Progenitor cell of endocrine pancreas (in vitro differentiated cells): ENCODE measurements at regions not wholly inside any gene's neighbourhood (a gene's known extent, or its start where the extent isn't known, plus 50 kb on each side); places are given as distances from the start of the nearest gene placed in this dataset.

Experiments
- DNase-seq: peaks from one replicate; pipeline ENCODE4 v3.0.0; 2021; ENCODE audit warnings: low spot score; ENCODE audit not compliant: unreplicated experiment
- H3K27ac Mint-ChIP-seq: 2 replicates; pipeline ENCODE4 v1.8.0; 2021; ENCODE audit warnings: mild to moderate bottlenecking, moderate library complexity, mixed read lengths
- H3K27me3 Mint-ChIP-seq: 2 replicates; pipeline ENCODE4 v1.8.0; 2021; ENCODE audit warnings: mixed read lengths
- H3K36me3 Mint-ChIP-seq: 2 replicates; pipeline ENCODE4 v1.8.0; 2022; ENCODE audit warnings: mixed read lengths; ENCODE audit not compliant: insufficient read depth
- H3K4me1 Mint-ChIP-seq: 2 replicates; pipeline ENCODE4 v1.8.0; 2021; ENCODE audit warnings: low read depth, mixed read lengths
- H3K4me3 Mint-ChIP-seq: 2 replicates; pipeline ENCODE4 v1.8.0; 2021; ENCODE audit warnings: low read depth, mild to moderate bottlenecking, moderate library complexity, mixed read lengths
- H3K9me3 Mint-ChIP-seq: 2 replicates; pipeline ENCODE4 v1.8.0; 2021; ENCODE audit warnings: low read depth, mixed read lengths
- TF ChIP-seq, protein P1 (sequence below): fragments of 200-600 bp; sonication (generic); IDR thresholded peaks from one replicate; pipeline ENCODE4 v1.5.0; 2021; ENCODE audit warnings: antibody characterized with exemption, mild to moderate bottlenecking; ENCODE audit not compliant: unreplicated experiment

DNA sequence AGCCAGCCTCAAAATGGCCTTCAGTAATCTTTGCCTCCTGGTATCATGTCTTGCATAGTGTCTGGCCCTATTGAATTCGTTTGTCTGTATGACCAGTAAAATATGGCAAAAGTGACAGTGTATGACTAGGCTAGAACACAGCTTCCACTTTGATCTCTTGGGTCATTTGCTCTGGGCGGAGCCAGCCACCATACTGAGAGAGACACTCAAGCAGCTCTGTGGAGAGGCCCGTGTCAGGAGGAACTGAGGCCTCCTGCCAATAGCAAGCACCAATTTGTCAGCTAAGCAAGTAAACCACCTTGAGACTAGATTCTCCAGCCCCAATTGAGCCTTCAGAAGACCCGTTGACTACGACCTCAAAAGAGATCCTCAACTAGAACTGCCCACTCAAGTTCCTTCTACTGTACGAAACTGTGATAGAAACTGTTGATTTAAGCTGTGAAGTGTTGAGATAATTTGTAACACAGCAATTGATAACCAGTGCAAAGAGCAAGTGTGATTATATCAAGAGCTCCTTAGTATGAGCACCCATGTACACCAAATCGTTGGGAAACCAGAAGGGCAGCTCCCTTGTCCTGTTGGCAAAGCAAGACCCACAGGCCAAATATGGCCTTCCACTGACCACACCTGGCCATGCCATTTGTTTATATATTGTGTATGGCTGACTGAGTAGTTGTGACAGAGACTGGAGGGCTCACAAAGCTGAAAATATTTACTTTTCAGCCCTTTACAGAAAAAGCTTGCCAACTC, 52.7 kb upstream of the SERBP1 start:
- peaks cover 5% of the 10 kb centered on the region for H3K4me1 Mint-ChIP-seq
- no peak for DNase-seq
- TF ChIP-seq, protein P1, sequence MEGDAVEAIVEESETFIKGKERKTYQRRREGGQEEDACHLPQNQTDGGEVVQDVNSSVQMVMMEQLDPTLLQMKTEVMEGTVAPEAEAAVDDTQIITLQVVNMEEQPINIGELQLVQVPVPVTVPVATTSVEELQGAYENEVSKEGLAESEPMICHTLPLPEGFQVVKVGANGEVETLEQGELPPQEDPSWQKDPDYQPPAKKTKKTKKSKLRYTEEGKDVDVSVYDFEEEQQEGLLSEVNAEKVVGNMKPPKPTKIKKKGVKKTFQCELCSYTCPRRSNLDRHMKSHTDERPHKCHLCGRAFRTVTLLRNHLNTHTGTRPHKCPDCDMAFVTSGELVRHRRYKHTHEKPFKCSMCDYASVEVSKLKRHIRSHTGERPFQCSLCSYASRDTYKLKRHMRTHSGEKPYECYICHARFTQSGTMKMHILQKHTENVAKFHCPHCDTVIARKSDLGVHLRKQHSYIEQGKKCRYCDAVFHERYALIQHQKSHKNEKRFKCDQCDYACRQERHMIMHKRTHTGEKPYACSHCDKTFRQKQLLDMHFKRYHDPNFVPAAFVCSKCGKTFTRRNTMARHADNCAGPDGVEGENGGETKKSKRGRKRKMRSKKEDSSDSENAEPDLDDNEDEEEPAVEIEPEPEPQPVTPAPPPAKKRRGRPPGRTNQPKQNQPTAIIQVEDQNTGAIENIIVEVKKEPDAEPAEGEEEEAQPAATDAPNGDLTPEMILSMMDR, result no peak
- no peak overlapping the region for H3K4me3 Mint-ChIP-seq
- H3K27me3 Mint-ChIP-seq, result no peaks in the 10 kb centered on the region
- H3K9me3 Mint-ChIP-seq, result no peaks in the 10 kb centered on the region
- no peaks in the 10 kb centered on the region for H3K36me3 Mint-ChIP-seq
- no peak overlapping the region for H3K27ac Mint-ChIP-seq

DNA sequence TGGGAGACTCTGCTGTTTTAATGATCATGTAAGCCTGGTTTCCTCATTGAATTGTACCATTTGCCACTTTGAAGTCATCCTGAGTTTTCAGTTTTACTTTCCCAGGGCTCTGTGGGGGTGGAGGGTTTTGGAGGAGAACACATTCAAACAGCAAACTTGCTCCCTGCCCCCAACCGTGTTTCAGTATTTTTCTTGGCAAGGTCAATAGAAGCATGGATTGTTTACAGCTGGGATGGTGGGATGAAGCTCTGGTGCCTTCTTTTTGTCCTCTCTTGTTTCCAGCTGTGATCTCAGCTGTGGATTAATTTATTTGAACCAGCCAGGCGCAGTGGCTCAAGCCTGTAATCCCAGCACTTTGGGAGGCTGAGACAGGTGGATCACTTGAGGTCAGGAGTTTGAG, 54.3 kb upstream of the SERBP1 start:
- Mint-ChIP-seq H3K4me3 (no peak overlapping the region), H3K27me3 (no peaks in the 10 kb centered on the region), H3K27ac (no peak overlapping the region), H3K9me3 (no peaks in the 10 kb centered on the region), H3K4me1 (peaks cover 5% of the 10 kb centered on the region), H3K36me3 (no peaks in the 10 kb centered on the region)
- DNase-seq, result no peak
- TF ChIP-seq, protein P1, result no peak

DNA sequence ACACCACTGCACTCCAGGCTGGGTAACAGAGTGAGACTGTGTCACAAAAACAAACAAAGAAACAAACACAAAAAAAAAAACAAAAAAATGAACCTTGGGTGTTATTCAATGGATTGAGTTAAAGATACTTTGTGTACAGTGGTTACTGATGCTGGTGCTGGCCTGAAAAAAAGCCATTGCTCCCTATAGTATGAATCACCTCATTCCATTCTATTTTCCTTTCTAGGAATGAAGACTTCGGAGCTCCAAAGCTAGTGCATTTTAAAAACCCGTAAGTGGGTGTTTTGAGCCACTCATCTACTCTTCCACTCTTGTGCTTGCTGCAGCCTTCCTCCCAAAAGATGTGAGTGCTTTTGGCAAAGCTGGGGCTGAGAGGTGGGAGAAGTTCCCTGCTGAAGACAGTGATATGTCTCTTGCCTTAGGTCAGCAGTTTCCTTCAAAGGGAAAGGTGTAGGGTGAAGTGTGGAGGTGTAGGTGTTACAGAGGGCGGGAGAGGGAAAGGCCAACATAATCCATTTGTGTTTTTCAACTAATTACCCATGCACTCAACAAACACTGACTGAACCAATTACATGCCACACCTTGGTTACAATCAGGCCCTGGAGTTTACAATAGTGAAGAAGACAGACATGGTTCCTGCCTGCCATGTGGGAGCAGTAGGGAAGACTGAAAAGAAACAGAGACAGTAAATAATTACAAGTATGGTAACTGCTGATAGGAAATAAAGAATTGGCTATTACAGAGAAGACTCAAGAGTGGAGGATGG, 55.0 kb upstream of the SERBP1 start:
- H3K4me1 Mint-ChIP-seq, result peaks cover 5% of the 10 kb centered on the region
- no peak for DNase-seq
- H3K36me3 Mint-ChIP-seq, result no peaks in the 10 kb centered on the region
- H3K27me3 Mint-ChIP-seq, result no peaks in the 10 kb centered on the region
- H3K27ac Mint-ChIP-seq, result no peak overlapping the region
- H3K9me3 Mint-ChIP-seq, result no peaks in the 10 kb centered on the region
- TF ChIP-seq, protein P1, result no peak
- no peak overlapping the region for H3K4me3 Mint-ChIP-seq

DNA sequence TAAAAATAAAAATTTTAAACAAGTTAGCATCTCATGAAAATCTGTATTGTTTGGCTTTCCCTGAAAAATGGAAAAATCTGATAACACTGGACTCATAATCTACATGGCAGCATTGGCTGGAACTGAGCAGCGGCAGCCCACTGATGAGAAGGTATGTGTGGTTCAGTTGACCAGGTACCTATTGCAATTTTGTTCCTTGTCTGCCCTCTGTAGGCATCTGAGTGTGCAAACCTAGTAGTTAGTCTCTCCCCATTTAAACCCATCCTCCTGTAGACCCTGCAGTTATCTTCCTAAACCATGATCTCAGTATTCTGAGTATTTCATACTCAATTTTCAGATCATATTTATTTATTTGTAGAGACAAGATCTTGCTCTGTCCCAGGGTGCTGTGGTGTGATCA, 59.4 kb upstream of the SERBP1 start:
- Mint-ChIP-seq H3K36me3 (no peaks in the 10 kb centered on the region), H3K4me3 (no peak overlapping the region), H3K27ac (no peak overlapping the region), H3K4me1 (peaks cover 5% of the 10 kb centered on the region), H3K9me3 (no peaks in the 10 kb centered on the region), H3K27me3 (no peaks in the 10 kb centered on the region)
- TF ChIP-seq, protein P1, result peak; percentile 34
- no peak for DNase-seq

DNA sequence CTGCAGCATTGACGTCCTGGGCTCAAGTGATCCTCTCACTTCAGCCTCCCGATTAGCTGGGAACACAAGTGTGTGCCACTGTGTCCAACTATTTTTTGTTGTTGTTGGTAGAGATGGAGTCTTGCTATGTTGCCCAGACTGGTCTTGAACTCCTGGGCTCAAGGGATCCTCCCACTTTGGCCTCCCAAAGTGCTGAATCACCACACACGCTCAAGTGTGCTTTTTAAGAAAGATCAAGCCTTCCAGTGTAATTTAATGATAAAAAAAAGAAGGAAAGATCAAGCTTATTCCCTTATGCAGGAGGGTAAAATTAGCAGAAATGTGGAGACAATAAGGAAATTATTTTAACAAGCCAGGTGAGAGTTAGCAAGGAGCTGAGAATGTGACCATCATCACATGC, 61.1 kb upstream of the SERBP1 start:
- H3K27ac Mint-ChIP-seq, result no peak overlapping the region
- H3K4me1 Mint-ChIP-seq, result no peaks in the 10 kb centered on the region
- no peaks in the 10 kb centered on the region for H3K9me3 Mint-ChIP-seq
- TF ChIP-seq, protein P1, result no peak
- H3K4me3 Mint-ChIP-seq, result no peak overlapping the region
- no peak for DNase-seq
- H3K36me3 Mint-ChIP-seq, result no peaks in the 10 kb centered on the region
- H3K27me3 Mint-ChIP-seq, result no peaks in the 10 kb centered on the region
